Inflammatory macrophage treated with lipopolysaccharide for 1 hour (primary cell): ENCODE measurements at regions not wholly inside any gene's neighbourhood (a gene's known extent, or its start where the extent isn't known, plus 50 kb on each side); places are given as distances from the start of the nearest gene placed in this dataset.

ENCODE experiments used
- DNase-seq, 2 donors: peaks; one replicate each; pipeline ENCODE4 v3.0.0-alpha.2; 2020 to 2022

- no peak for DNase-seq
Observed at GRCh38 chr2:53021828-53022227, 745.8 kb upstream of the CHAC2 start.

DNA sequence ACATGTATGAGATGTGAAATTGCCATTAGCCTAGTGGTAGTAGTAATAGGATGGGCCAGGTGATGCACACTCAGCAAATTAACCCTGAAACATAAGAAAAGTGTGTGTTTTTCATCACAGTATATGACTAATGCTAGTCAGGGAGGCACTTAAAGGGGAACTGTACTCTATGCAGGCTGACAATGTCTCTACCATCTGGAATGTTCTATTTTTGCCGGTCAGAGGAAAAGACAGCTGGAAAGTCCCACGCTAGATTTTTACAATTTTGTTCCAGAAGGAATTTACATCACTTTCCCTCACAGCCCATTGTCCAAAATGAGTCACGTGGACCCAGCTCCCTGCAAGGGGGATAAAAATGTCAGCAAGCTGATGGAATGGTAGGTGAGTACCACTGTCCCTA lies 746.3 kb upstream of the CHAC2 start:
- no peak for DNase-seq

- no peak for DNase-seq
Observed at GRCh38 chr2:53018825-53019425, 748.7 kb upstream of the CHAC2 start.

DNA sequence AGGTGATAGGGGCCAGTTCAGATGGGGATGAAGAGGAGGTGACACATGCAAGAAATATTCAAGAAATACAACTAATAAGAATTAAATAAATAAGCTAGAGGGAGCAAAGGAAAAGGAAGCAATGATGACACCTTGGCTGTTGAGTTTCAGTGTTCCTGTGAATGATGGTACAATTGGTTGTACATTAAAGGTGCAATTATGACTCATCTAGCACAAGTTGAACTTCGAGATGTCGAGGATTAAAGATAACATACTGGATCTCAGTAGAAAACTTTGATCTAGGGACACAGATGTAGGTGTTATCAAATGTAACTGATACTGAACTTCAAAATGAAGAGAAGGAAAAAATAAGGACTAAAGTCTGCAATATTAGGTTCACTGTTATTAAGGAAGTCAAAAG lies 760.6 kb upstream of the CHAC2 start:
- DNase-seq, result no peak

DNA sequence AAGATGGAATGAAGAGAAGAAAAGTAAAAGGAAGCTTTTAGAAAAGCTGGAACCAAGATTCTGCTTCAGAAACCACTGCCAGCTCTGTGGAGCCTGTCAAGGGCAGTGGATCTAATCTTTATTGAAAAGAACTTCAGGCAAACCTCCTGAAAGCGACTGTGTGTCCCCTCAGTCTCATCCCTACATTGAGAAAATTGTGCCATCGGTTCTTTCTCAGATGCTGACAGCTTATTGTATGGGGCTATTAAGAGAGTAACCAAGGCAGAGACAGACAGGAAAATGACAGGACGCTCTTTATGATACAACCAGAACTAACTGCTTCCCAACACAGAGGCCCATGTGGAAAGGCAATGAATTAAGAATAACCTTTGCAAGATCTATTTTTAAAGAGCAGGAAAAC lies 763.2 kb upstream of the CHAC2 start:
- DNase-seq, result no peak

GRCh38 chr2:52995424-52995823 lies 772.2 kb upstream of the CHAC2 start:
- no peak for DNase-seq

- no peak for DNase-seq
Observed at GRCh38 chr2:52976143-52976949, 791.3 kb upstream of the CHAC2 start.

GRCh38 chr2:52974127-52974526 lies 793.5 kb upstream of the CHAC2 start:
- DNase-seq, result no peak

GRCh38 chr2:52970642-52971041 lies 797.0 kb upstream of the CHAC2 start:
- no peak for DNase-seq

- DNase-seq, result no peak
Observed at GRCh38 chr2:52968043-52968442, 799.6 kb upstream of the CHAC2 start.

GRCh38 chr2:52964916-52965530 lies 802.6 kb upstream of the CHAC2 start:
- no peak for DNase-seq

DNA sequence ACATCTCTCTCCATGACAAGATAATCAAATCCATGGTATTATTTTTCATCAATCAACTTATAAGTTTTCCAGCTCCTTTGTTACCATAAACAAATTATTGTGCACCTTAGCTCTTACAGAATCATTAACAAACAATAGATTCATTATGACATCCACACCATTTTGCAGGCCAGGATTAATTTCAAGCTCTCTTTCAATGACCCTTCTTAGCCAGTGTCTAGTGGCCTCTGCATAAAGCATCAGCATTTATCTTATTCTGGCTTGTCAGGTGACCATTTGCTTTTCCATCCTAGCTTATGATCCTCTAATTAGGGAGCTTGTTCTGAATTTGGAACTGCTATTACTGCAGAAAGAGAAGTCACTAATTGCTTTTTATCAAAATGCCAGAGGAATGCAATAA lies 806.2 kb upstream of the CHAC2 start:
- no peak for DNase-seq

- DNase-seq, result no peak
Observed at GRCh38 chr2:52960881-52961280, 806.7 kb upstream of the CHAC2 start.

DNA sequence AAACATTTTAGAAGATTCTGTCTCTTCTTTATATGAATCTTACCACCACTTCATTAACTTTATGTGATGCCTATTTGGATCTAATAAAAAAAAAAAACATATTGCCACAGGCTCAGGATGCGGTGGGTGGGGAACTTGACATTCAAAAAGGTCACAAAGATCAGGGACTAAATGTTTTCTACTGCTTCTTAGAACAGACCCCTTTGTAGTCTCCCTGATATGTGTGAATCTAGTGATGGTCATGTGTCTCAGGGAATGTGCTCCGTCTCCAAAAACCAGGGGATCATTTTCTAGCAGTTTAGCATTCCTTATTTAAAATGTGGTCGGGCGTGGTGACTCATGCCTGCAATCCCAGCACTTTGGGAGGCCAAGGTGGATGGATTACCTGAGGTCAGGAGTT lies 807.8 kb upstream of the CHAC2 start:
- DNase-seq, result no peak

DNA sequence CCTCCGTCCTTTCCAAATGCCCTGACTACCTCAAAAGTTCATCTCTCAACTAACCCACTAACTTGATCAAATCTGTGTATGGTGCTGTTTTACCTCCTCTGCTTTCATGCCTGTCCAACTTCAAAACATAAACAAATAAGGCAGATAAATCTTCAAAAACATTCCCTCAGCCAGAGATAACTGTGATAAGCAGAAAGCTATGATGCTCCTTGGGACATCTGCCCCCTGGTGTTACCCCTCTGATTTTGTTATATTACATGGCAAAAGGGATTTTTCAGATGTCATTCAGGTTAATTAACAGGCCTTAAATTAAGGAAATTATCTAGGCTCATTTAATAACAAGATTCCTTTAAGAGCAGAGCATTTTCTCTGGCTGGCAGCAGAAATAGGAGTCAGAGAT lies 810.8 kb upstream of the CHAC2 start:
- DNase-seq, result no peak

GRCh38 chr2:52956118-52956517 lies 811.5 kb upstream of the CHAC2 start:
- DNase-seq, result no peak

GRCh38 chr2:52955079-52955478 lies 812.5 kb upstream of the CHAC2 start:
- no peak for DNase-seq

DNA sequence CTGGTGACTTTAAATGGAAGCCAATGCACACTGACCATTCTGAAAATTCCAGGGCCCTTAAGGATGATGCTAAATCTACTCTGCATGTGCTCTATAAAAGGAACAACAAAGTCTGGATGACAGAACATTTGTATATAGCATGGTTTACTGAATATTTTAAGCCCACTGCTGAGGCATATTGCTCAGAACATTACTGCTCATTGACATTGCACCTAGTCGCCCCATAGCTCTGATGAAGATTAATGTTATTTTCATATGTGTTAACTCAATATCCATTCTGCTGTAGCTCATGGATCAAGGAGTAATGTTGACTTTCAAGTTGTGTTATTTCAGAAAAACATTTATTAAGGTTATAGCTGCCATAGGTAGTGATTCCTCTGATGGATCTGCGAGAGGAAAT lies 827.5 kb upstream of the CHAC2 start:
- no peak for DNase-seq

GRCh38 chr2:52939250-52939649 lies 828.4 kb upstream of the CHAC2 start:
- DNase-seq, result no peak

GRCh38 chr2:52936029-52936428 lies 831.6 kb upstream of the CHAC2 start:
- no peak for DNase-seq

DNA sequence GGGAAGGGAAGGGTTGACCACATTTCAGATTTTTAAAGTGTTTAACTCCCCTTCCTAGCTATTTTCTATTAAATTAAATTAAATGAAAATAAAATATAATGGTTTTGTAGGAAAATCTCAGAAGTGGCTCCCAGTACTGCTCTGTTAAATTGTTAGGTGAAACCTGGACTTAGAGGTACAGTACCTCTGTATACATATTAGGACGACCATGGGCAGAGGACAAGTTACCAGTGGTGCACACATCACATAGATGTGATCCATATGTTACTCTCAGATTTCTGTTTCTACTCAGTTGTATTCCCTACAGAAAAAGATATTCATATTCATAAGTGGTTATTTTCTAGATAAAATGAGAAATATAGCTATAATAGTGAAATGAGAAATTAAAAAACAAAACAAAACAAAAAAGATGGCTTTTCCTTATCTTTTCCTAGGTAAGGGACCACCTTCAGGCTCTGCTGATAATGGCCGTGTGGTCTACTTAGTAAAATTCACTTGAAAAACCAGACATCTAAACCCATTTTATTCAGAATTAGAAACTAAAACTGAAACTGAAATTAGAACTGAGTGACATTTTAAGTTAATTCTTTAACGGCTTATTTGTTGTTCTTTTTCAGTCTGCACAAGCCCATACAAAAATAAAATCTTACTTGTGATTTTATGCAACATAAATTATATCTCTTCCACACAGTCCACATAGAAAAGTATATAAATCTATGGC lies 832.5 kb upstream of the CHAC2 start:
- no peak for DNase-seq

GRCh38 chr2:52934323-52934898 lies 833.2 kb upstream of the CHAC2 start:
- no peak for DNase-seq

DNA sequence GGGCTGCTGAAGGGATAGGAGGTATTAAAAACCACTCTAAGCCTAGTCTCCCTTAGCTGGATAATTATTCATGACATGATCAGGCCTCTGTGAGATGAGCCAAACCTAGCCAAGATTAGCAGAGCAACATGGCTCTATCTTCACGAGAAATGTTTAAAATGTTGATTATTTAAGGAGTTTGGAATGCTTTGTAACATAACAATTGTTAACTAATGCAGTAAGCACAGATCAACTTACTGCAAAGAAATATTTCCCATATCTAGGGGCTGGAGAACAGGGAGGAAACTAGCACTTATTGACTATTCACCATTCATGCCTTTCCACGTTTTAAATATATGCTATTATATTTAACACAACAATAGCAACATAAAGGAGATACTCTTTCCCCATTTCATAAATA lies 833.7 kb upstream of the CHAC2 start:
- no peak for DNase-seq
